ENCODE measurements at regions not wholly inside any gene's neighbourhood (a gene's known extent, or its start where the extent isn't known, plus 50 kb on each side); places are given as distances from the start of the nearest gene placed in this dataset.

DNA sequence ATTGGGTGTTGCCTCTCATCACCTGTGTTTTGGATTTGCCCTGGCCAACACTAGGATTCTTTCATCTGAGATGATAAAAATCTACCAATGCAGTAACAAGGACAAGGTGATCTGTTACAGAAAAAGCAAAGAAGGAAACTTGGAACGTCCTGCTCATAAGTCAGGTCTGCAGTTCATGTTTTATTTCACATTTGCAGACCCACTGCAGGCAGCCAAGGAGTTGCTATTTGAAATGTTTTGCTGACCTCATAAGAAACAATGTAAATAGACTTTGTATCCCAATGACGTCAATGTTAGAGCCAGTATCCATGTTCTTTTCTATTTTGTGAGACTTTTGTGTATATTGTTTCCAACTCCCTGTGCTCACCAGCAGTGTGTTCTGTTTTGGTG lies 312.9 kb downstream of the DEPDC1B start:
- no peak overlapping the region for H3K9ac ChIP-seq (ENCODE audit: low read length)
- DNase-seq (no peak), ATAC-seq (no peak)
- no peaks in the 10 kb centered on the region for H3K79me2 ChIP-seq (ENCODE audit: low read length)
- H3K4me1 ChIP-seq (ENCODE audit: insufficient read depth, low read length) = no peaks in the 10 kb centered on the region
- no peak overlapping the region for H3K4me3 ChIP-seq (ENCODE audit: low read length)
- BruUV-seq (replicated peaks) = no TSS peak
- H3K27ac ChIP-seq (ENCODE audit: low read length) = no peak overlapping the region
- H3K9me2 ChIP-seq (replicated peaks; ENCODE audit: low read length) = no peaks in the 10 kb centered on the region
- no peak overlapping the region for H2AFZ ChIP-seq (ENCODE audit: low read length)
- intact Hi-C loops (cut with micrococcal nuclease) = loop anchor here (10.0 kb wide), 1 partner anchor 62 kb away; no protein-coding TSS in a partner anchor
- H3K36me3 ChIP-seq (ENCODE audit: low read depth, low read length) = no peaks in the 10 kb centered on the region
- ChIA-PET POLR2A (ENCODE audit: unreplicated experiment) (no interaction called here), CTCF (no interaction called here)
- H3F3A ChIP-seq (ENCODE audit: low read length, unreplicated experiment) = no peaks in the 10 kb centered on the region
- H3K4me2 ChIP-seq (ENCODE audit: low read length) = no peak overlapping the region
- H3K27me3 ChIP-seq (ENCODE audit: low read length) = peaks cover 18% of the 10 kb centered on the region
- TF ChIP-seq EZH2phosphoT487 (IDR thresholded peaks at IDR 0.05; ENCODE audit: borderline replicate concordance, low read length) (no peak), EZH2 (IDR thresholded peaks at IDR 0.05; ENCODE audit: low read length, unreplicated experiment) (no peak)
- TF ChIP-seq, protein P1, sequence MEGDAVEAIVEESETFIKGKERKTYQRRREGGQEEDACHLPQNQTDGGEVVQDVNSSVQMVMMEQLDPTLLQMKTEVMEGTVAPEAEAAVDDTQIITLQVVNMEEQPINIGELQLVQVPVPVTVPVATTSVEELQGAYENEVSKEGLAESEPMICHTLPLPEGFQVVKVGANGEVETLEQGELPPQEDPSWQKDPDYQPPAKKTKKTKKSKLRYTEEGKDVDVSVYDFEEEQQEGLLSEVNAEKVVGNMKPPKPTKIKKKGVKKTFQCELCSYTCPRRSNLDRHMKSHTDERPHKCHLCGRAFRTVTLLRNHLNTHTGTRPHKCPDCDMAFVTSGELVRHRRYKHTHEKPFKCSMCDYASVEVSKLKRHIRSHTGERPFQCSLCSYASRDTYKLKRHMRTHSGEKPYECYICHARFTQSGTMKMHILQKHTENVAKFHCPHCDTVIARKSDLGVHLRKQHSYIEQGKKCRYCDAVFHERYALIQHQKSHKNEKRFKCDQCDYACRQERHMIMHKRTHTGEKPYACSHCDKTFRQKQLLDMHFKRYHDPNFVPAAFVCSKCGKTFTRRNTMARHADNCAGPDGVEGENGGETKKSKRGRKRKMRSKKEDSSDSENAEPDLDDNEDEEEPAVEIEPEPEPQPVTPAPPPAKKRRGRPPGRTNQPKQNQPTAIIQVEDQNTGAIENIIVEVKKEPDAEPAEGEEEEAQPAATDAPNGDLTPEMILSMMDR (conservative IDR thresholded peaks at IDR 0.05; ENCODE audit: low read depth, low read length) = no peak
- H4K20me1 ChIP-seq (ENCODE audit: low read length) = no peaks in the 10 kb centered on the region
- no peaks in the 10 kb centered on the region for H3K9me3 ChIP-seq (ENCODE audit: low read length)

DNA sequence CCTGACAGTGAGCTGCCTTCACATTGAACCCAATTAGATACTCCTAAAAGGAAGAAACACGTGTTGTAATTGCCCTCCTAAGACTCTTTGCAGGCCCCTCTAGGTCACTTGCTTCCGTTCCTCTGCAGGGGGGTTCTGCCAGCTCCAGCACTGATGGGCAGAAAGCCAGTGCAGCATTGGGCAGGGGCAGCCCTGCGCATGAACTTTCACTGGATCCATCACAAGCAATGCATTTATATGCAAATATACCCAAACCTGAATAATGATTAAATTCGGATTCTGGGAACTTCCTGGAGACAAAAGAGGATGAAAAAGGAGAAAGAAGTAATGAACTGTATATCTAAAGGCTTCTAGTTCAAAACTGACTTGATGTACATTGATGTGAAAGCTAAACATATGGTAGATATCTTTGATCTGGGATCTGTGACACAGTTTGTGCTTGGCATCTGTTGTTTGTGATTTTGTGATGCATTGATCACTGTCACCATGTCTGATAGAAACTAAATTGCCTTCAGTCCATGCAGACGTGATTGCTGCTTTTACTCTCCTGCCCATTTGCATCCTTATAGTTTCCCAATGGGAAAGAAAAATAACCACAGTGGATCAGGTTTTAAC lies 313.4 kb downstream of the DEPDC1B start:
- no peaks in the 10 kb centered on the region for H3K9me2 ChIP-seq (replicated peaks; ENCODE audit: low read length)
- ChIA-PET POLR2A (ENCODE audit: unreplicated experiment) (no interaction called here), CTCF (interaction anchor here (0.5 kb wide), 1 partner anchor 136 kb away, joined by 6 read pairs; no protein-coding TSS in a partner anchor)
- H3K79me2 ChIP-seq (ENCODE audit: low read length) = no peaks in the 10 kb centered on the region
- ATAC-seq = no peak
- H3K4me1 ChIP-seq (ENCODE audit: insufficient read depth, low read length) = no peaks in the 10 kb centered on the region
- H3K36me3 ChIP-seq (ENCODE audit: low read depth, low read length) = no peaks in the 10 kb centered on the region
- no TSS peak for BruUV-seq (replicated peaks)
- no peak for DNase-seq
- intact Hi-C loops (cut with micrococcal nuclease) = loop anchor here (10.0 kb wide), 1 partner anchor 62 kb away; no protein-coding TSS in a partner anchor
- no peaks in the 10 kb centered on the region for H3K9me3 ChIP-seq (ENCODE audit: low read length)
- TF ChIP-seq EZH2phosphoT487 (IDR thresholded peaks at IDR 0.05; ENCODE audit: borderline replicate concordance, low read length) (no peak), EZH2 (IDR thresholded peaks at IDR 0.05; ENCODE audit: low read length, unreplicated experiment) (no peak)
- TF ChIP-seq, protein P1 (conservative IDR thresholded peaks at IDR 0.05; ENCODE audit: low read depth, low read length) = no peak
- no peak overlapping the region for H3K27ac ChIP-seq (ENCODE audit: low read length)
- no peak overlapping the region for H3K9ac ChIP-seq (ENCODE audit: low read length)
- H3K4me2 ChIP-seq (ENCODE audit: low read length) = no peak overlapping the region
- no peaks in the 10 kb centered on the region for H4K20me1 ChIP-seq (ENCODE audit: low read length)
- no peak overlapping the region for H3K4me3 ChIP-seq (ENCODE audit: low read length)
- H3K27me3 ChIP-seq (ENCODE audit: low read length) = peaks cover 15% of the 10 kb centered on the region; the same call in 1 of the 2 replicates
- H3F3A ChIP-seq (ENCODE audit: low read length, unreplicated experiment) = no peaks in the 10 kb centered on the region
- no peak overlapping the region for H2AFZ ChIP-seq (ENCODE audit: low read length)

DNA sequence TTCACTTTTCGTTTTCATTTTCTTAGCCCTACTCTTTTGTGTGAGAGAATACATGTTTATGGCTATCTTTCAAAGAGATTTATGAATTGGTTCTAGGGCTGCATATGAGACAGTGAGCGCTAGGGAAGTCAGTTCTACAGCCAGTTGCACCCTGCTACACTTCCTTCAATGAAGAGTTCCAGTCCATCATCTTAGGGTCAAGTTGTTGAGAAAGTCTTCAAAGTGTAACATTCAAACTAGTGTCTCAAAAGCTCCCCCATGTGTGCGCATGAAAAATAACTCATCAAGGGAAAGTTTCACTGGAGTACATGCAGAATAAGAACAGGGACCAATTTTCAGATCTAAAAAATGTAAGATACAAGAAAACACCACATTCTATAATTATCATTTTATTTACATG lies 317.2 kb downstream of the DEPDC1B start:
- no peaks in the 10 kb centered on the region for H3K9me2 ChIP-seq (replicated peaks; ENCODE audit: low read length)
- no peaks in the 10 kb centered on the region for H3K9me3 ChIP-seq (ENCODE audit: low read length)
- no peaks in the 10 kb centered on the region for H3F3A ChIP-seq (ENCODE audit: low read length, unreplicated experiment)
- no peak overlapping the region for H3K27ac ChIP-seq (ENCODE audit: low read length)
- ATAC-seq = no peak; the same call in 1 of the 2 replicates
- H2AFZ ChIP-seq (ENCODE audit: low read length) = no peak overlapping the region
- no peaks in the 10 kb centered on the region for H3K36me3 ChIP-seq (ENCODE audit: low read depth, low read length)
- no peak overlapping the region for H3K4me3 ChIP-seq (ENCODE audit: low read length)
- peak; percentile 34 for DNase-seq
- H3K27me3 ChIP-seq (ENCODE audit: low read length) = peaks cover 17% of the 10 kb centered on the region
- H3K4me1 ChIP-seq (ENCODE audit: insufficient read depth, low read length) = no peaks in the 10 kb centered on the region
- POLR2A ChIA-PET (ENCODE audit: unreplicated experiment) = no interaction called here
- no peak overlapping the region for H3K4me2 ChIP-seq (ENCODE audit: low read length)
- H4K20me1 ChIP-seq (ENCODE audit: low read length) = no peaks in the 10 kb centered on the region
- BruUV-seq (replicated peaks) = no TSS peak
- no peak overlapping the region for H3K9ac ChIP-seq (ENCODE audit: low read length)
- H3K79me2 ChIP-seq (ENCODE audit: low read length) = no peaks in the 10 kb centered on the region
- CTCF ChIA-PET = no interaction called here
- intact Hi-C loops (cut with micrococcal nuclease) = loop anchor here (2.0 to 10.0 kb wide), 2 partner anchors 58 to 568 kb away; no protein-coding TSS in a partner anchor
- TF ChIP-seq EZH2 (IDR thresholded peaks at IDR 0.05; ENCODE audit: low read length, unreplicated experiment) = no peak
- TF ChIP-seq, protein P1 (conservative IDR thresholded peaks at IDR 0.05; ENCODE audit: low read depth, low read length) = peak; percentile 61
